SU-DHL-6 (cell line): ENCODE measurements at regions not wholly inside any gene's neighbourhood (a gene's known extent, or its start where the extent isn't known, plus 50 kb on each side); places are given as distances from the start of the nearest gene placed in this dataset.

Experiments
- H2AFZ ChIP-seq: fragments of 200-600 bp; sonication (generic); 2 replicates; pipeline ENCODE4 v1.6.1; 2014; ENCODE audit warnings: low read depth, mild to moderate bottlenecking, moderate library complexity, mixed read lengths, antibody characterized with exemption, low read length; ENCODE audit not compliant: severe bottlenecking
- H3F3A ChIP-seq: fragments of 200-600 bp; shearing (Covaris generic); 2 replicates; pipeline ENCODE4 v1.6.0; 2016; ENCODE audit warnings: antibody characterized with exemption, mild to moderate bottlenecking; ENCODE audit not compliant: insufficient read depth
- H3K27ac ChIP-seq: fragments of 200-600 bp; sonication (generic); 2 replicates; pipeline ENCODE4 v1.5.1; 2016; ENCODE audit warnings: low read depth, mild to moderate bottlenecking, low read length, moderate library complexity, mixed read lengths
- H3K27me3 ChIP-seq: fragments of 200-600 bp; sonication (generic), shearing (Covaris generic); 2 replicates; pipeline ENCODE4 v1.6.0; 2014; ENCODE audit warnings: mild to moderate bottlenecking, low read length
- H3K36me3 ChIP-seq: fragments of 200-600 bp; sonication (generic); 2 replicates; pipeline ENCODE4 v1.6.1; 2014; ENCODE audit warnings: mild to moderate bottlenecking, low read length, mixed read lengths
- H3K4me2 ChIP-seq: fragments of 300-600, 200-600 bp; shearing (Covaris generic), sonication (generic); 2 replicates; pipeline ENCODE4 v1.6.0; 2014; ENCODE audit warnings: low read length, low read depth, mild to moderate bottlenecking; ENCODE audit not compliant: poor library complexity, severe bottlenecking
- H3K4me3 ChIP-seq: fragments of 200-600 bp; sonication (generic); 2 replicates; pipeline ENCODE4 v1.5.1; 2014; ENCODE audit warnings: antibody characterized with exemption, low read length, mild to moderate bottlenecking, mixed read lengths; ENCODE audit not compliant: insufficient read depth, poor library complexity, severe bottlenecking
- H3K79me2 ChIP-seq: fragments of 200-600 bp; sonication (generic); 2 replicates; pipeline ENCODE4 v1.6.1; 2014; ENCODE audit warnings: mild to moderate bottlenecking, low read length, moderate library complexity; ENCODE audit not compliant: insufficient read depth
- H3K9ac ChIP-seq: fragments of 200-600 bp; sonication (generic); 2 replicates; pipeline ENCODE4 v1.7.0; 2014; ENCODE audit warnings: mild to moderate bottlenecking, low read length
- H3K9me2 ChIP-seq: fragments of 200-600 bp; sonication (generic); replicated peaks from 2 replicates; pipeline ENCODE4 v1.6.1; 2014; ENCODE audit warnings: low read length; ENCODE audit not compliant: insufficient read depth
- H3K9me3 ChIP-seq: fragments of 200-600 bp; sonication (generic); 2 replicates; pipeline ENCODE4 v1.6.1; 2014; ENCODE audit warnings: low read length, mixed read lengths; ENCODE audit not compliant: insufficient read depth
- H4K20me1 ChIP-seq: fragments of 200-600 bp; sonication (generic); 2 replicates; pipeline ENCODE4 v1.6.1; 2014; ENCODE audit warnings: low read depth, mild to moderate bottlenecking, antibody characterized with exemption, low read length, moderate library complexity, mixed read lengths
- CTCF ChIP-seq: fragments of 200-600 bp; sonication (generic); IDR thresholded peaks from one replicate; pipeline ENCODE4 v1.5.1; 2017; ENCODE audit warnings: antibody characterized with exemption, mild to moderate bottlenecking, low read length, moderate library complexity; ENCODE audit not compliant: insufficient read depth, poor library complexity, severe bottlenecking
- EZH2phosphoT487 ChIP-seq: fragments of 200-600 bp; sonication (generic), shearing (Covaris generic); conservative IDR thresholded peaks from 2 replicates; pipeline ENCODE4 v1.6.1; 2018; ENCODE audit warnings: mild to moderate bottlenecking, antibody characterized with exemption, low read length, moderate library complexity, mixed read lengths

- Histone ChIP-seq H2AFZ (no peak overlapping the region), H3K4me2 (no peak overlapping the region), H3K36me3 (no peaks in the 10 kb centered on the region), H3K9me3 (no peaks in the 10 kb centered on the region), H3K9ac (no peak overlapping the region), H3K9me2 (no peaks in the 10 kb centered on the region), H4K20me1 (no peaks in the 10 kb centered on the region), H3F3A (no peaks in the 10 kb centered on the region), H3K79me2 (no peaks in the 10 kb centered on the region), H3K27ac (no peak overlapping the region), H3K4me3 (no peak overlapping the region), H3K27me3 (no peaks in the 10 kb centered on the region)
- TF ChIP-seq EZH2phosphoT487: no peak
- no peak for TF ChIP-seq CTCF
Observed at GRCh38 chr10:131759347-131759746, 141.5 kb upstream of the PPP2R2D start.

- Histone ChIP-seq H3K9me3 (no peaks in the 10 kb centered on the region), H2AFZ (no peak overlapping the region), H3K79me2 (no peaks in the 10 kb centered on the region), H3K36me3 (no peaks in the 10 kb centered on the region), H3K9ac (no peak overlapping the region), H3K9me2 (no peaks in the 10 kb centered on the region), H3K27me3 (no peaks in the 10 kb centered on the region), H3K4me3 (no peak overlapping the region), H4K20me1 (no peaks in the 10 kb centered on the region), H3K27ac (no peak overlapping the region), H3F3A (no peaks in the 10 kb centered on the region), H3K4me2 (no peak overlapping the region)
- TF ChIP-seq EZH2phosphoT487: no peak
- no peak for TF ChIP-seq CTCF
Observed at GRCh38 chr10:131760416-131761166, 140.2 kb upstream of the PPP2R2D start.

- TF ChIP-seq CTCF (no peak), EZH2phosphoT487 (no peak)
- no peaks in the 10 kb centered on the region for H3F3A ChIP-seq
- H3K79me2 ChIP-seq: no peaks in the 10 kb centered on the region
- no peaks in the 10 kb centered on the region for H3K9me2 ChIP-seq
- H3K9ac ChIP-seq: no peak overlapping the region
- H3K4me2 ChIP-seq: no peak overlapping the region
- no peaks in the 10 kb centered on the region for H3K27me3 ChIP-seq
- H3K27ac ChIP-seq: no peak overlapping the region
- H3K4me3 ChIP-seq: no peak overlapping the region
- H4K20me1 ChIP-seq: no peaks in the 10 kb centered on the region
- no peak overlapping the region for H2AFZ ChIP-seq
- H3K9me3 ChIP-seq: no peaks in the 10 kb centered on the region
- no peaks in the 10 kb centered on the region for H3K36me3 ChIP-seq
Observed at GRCh38 chr10:131762789-131763696, 137.8 kb upstream of the PPP2R2D start.
